DMS79 treated with DMSO at 0.1 percent for 48 hours (cell line): ENCODE measurements at regions not wholly inside any gene's neighbourhood (a gene's known extent, or its start where the extent isn't known, plus 50 kb on each side); places are given as distances from the start of the nearest gene placed in this dataset.
"Not testable (repeated sequence)": the region's sequence is repeated elsewhere in the genome, so short reads cannot be mapped to it uniquely, and the experiment has no call there.

Experiments used
- DNase-seq: peaks from one replicate; lab custom pipeline; 2025; lab: John Stamatoyannopoulos, UW

GRCh38 chr7:51918581-51918980 is 602.0 kb upstream of the COBL start:
- DNase-seq: no peak

DNA sequence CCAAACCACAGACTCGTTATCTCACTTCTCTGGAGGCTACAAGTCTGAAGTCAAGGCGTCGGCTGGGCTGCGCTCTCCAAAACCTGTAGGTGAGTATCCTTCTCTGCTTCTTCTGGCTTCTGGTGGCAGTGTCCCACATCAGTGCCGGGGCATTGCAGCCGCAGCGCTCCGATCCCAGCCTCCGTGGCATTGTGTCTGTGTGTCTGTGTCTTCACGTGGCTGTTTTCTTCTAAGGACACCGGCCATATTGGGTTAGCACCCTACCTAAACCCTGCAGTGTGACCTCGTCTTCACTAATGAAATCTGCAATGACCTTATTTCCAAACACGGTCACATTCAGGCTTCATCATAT is 584.9 kb upstream of the COBL start:
- DNase-seq: no peak

GRCh38 chr7:51900755-51901488 is 584.3 kb upstream of the COBL start:
- DNase-seq: not testable (repeated sequence)

GRCh38 chr7:51899611-51900010 is 583.0 kb upstream of the COBL start:
- DNase-seq: no peak

- no peak for DNase-seq
These were observed 565.8 kb upstream of the COBL start for GRCh38 chr7:51882412-51882811.

DNA sequence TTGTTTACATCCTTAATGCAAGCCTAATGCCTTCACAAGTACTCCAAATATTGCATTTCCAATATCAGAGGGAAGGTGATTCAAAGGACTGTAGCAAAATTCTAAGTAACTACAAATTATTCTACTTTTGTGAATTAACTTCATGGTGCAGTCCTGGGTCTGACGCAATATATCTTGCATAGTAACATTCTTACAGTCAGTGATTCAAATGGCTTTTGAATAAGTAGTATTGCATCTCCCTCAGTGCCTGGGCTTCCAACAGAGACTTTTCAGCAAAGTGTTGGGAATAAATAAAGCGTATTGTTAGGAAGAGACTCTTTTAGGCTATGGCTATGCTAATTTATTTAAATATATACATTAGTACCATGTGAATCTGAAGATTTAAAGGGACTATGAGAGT is 564.7 kb upstream of the COBL start:
- no peak for DNase-seq

DNA sequence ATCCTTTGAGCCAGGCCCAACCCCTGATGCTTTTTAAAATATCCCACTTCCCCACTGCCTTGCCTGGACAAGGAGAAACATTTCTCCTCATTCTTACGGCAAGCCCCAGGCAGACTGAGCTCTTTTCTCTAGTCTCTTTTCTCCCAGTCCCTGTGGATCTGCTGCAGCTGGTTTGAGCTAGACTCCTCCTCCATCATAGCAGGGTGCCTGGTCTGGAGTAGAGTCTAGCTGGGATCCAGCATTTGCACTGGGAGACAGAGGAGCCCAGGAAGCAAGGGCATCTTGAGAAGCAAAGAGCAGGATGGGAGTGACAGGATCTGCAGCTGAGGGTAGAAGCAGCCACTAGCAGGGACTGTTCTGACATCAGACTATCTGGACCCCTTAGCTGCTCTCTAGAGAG is 562.3 kb upstream of the COBL start:
- no peak for DNase-seq

- no peak for DNase-seq
These were observed 552.8 kb upstream of the COBL start for GRCh38 chr7:51869452-51869851.

DNA sequence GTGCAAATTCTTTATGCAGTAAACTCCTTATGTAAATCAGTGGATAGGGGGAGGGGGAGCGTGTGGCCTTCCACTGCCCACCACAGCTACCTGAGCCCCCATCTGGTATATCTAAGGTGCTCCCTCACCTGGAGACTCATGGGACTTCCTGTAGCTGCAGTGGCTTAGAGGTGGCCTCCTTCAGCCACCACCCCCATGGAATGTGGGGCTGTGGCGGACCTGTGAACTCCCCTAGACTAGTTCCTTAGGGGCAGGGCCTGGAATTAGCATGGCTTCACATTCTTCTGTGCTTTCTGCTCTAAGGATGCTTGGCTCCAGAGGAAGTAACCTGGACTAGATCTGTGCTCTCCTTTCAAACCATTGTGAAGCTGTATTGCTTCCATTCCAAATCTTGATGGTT is 550.5 kb upstream of the COBL start:
- no peak for DNase-seq

- DNase-seq: no peak
These were observed 543.7 kb upstream of the COBL start for GRCh38 chr7:51860305-51860704.

GRCh38 chr7:51850126-51850525 is 533.5 kb upstream of the COBL start:
- no peak for DNase-seq

- no peak for DNase-seq
These were observed 531.0 kb upstream of the COBL start for GRCh38 chr7:51847461-51848134.

DNA sequence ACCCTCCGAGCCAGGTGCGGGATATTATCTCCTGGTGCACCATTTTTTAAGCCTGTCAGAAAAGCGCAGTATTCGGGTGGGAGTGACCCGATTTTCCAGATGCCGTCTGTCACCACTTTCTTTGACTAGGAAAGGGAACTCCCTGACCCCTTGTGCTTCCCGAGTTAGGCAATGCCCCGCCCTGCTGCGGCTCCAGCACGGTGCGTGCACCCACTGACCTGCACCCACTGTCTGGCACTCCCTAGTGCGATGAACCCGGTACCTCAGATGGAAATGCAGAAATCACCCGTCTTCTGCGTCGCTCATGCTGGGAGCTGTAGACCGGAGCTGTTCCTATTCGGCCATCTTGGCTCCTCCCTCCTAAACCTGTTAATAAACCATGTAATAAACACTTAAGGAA is 522.5 kb upstream of the COBL start:
- not testable (repeated sequence) for DNase-seq

DNA sequence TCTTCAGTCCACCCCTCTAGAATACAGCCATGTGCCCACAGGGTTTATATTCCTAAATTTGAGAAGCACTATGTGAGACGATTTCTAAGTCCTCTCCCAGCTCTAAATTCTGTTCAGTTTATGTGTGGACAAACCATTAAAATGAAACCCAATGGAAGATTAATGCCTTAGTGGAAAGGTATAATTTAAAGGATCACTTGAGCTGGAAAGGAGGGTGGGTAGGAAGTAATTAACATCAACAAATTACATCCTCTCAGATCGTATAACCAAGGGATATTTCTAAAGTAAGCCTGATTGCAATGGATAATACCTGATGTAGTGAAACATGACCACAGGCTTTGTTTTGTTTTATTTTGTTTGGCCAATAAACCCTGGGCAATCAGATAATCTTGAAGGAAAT is 511.0 kb upstream of the COBL start:
- DNase-seq: no peak

GRCh38 chr7:51824050-51824449 is 507.4 kb upstream of the COBL start:
- DNase-seq: no peak

GRCh38 chr7:51823437-51823836 is 506.8 kb upstream of the COBL start:
- DNase-seq: no peak

- DNase-seq: no peak
These were observed 501.2 kb upstream of the COBL start for GRCh38 chr7:51817694-51818225.

DNA sequence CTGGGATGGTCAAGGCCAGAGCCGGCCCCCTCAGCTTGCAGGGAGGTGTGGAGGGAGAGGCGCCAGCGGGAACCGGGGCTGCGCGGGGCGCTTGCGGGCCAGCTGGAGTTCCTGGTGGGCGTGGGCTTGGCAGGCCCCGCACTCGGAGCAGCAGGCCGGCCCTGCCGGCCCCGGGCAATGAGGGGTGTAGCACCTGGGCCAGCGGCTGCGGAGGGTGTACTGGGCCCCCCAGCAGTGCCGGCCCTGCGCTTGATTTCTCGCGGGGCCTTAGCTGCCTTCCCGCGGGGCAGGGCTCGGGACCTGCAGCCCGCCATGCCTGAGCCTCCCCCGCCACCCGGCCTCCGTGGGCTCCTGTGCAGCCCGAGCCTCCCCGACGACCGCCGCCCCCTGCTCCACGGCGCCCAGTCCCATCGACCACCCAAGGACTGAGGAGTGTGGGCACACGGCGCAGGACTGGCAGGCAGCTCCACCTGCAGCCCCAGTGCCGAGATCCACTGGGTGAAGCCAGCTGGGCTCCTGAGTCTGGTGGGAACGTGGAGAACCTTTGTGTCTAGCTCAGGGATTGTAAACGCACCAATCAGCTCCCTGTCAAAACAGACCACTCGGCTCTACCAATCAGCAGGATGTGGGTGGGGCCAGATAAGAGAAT is 489.3 kb upstream of the COBL start:
- not testable (repeated sequence) for DNase-seq

DNA sequence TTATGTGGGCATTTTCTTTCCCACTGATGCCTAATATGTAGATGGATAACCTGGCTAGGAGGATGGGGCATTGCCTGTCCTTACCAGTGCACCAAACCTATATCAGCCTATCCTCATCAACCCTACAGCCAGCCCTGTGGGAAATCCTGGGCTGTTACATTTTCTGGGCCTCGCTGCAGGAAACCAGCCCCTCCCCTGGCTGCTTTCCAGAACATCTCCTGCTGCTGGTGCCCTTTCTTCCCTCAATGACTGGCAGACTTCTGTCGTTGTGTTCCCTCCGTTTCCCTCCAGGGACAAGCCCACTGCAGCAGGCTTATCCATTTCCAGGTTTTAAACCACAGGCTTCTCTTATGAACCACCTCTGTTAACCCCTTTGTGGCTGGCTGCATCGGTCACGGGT is 486.1 kb upstream of the COBL start:
- DNase-seq: no peak

DNA sequence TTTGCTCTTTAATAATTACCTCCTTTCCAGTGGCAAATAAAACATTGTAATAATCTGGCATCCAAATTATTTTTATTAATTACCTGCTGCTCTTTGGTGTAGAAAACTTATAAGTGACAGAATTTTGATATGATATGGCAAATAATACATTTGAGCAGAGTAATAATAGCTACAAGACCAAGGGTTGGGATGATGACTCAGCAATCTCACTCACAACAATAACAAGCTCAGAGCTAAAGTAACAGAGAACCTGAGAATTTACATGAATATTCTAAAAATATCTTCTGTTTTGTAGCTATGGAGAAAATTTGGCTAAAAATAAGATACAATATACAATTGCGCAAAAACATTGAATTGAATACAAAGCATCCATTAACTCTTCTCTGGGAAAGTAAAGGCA is 480.8 kb upstream of the COBL start:
- DNase-seq: no peak

DNA sequence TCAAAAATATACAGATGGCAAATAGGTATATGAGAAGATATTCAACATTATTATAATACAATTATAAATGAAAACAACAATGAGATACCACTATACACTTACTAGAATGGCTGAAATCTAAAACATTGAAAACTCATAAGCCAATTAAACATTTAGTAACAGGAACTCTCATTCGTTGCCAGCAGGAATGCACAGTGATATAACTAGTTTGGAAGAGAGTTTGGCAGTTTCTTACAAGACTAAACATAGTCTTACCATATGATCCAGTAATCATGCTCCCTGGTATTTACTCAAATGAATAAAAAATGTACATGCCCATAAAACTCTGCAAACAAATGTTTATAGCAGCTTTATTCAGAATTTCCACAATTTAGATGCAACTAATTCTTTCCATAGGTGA is 476.2 kb upstream of the COBL start:
- no peak for DNase-seq

DNA sequence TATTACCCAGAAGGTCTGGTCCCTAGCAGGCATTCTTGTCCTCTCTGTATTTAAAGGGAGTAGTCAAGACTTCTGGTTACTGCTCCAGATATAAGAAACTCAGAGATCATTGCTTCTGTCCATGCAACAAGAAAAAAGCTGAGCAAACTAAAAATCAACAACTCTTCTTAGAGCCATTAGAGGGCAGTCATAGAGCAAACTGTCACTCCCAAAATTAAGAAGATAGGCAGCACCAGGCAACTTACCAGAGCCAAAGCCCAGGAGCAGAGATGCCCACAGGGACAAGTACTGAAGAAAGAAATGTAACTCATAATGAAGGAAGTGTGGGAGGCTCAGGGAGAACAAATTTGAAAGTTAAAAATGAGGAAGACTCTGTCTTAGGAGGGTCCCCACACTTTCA is 472.9 kb upstream of the COBL start:
- DNase-seq: no peak

GRCh38 chr7:51786284-51786683 is 469.7 kb upstream of the COBL start:
- DNase-seq: no peak
